Kidney (tissue), 13 donors: ENCODE measurements at regions not wholly inside any gene's neighbourhood (a gene's known extent, or its start where the extent isn't known, plus 50 kb on each side); places are given as distances from the start of the nearest gene placed in this dataset.

ENCODE experiments used
- DNase-seq, 5 donors: peaks; one replicate each; pipeline ENCODE4 v3.0.0-alpha.2; 2013 to 2020
- FAIRE-seq: peaks from 2 replicates; lab custom pipeline; 2012; peaks lifted over from hg19 to GRCh38; lab: Jason Lieb, UNC
- H3K27ac ChIP-seq, 2 donors: one replicate each; pipeline ENCODE4 v1.7.0; 2013; ENCODE audit warnings: low read depth in 2 of 2, low read length in 2 of 2, inconsistent platforms in 1 of 2
- H3K27me3 ChIP-seq: one replicate; pipeline ENCODE4 v1.7.1; 2013; ENCODE audit warnings: low read length, inconsistent platforms; ENCODE audit not compliant: control insufficient read depth, insufficient read depth
- H3K36me3 ChIP-seq, 3 donors: one replicate each; pipeline versions ENCODE4 v1.7.0 to v1.7.1; 2013; ENCODE audit warnings: low read length in 3 of 3, control low read depth in 1 of 3, inconsistent platforms in 1 of 3; ENCODE audit not compliant: insufficient read depth in 3 of 3, control insufficient read depth in 2 of 3
- H3K4me1 ChIP-seq, 3 donors: one replicate each; pipeline versions ENCODE4 v1.7.0 to v1.7.1; 2013; ENCODE audit warnings: low read length in 3 of 3, inconsistent platforms in 1 of 3, low read depth in 1 of 3; ENCODE audit not compliant: control insufficient read depth in 2 of 3, insufficient read depth in 2 of 3
- H3K4me3 ChIP-seq, 3 donors: one replicate each; pipeline versions ENCODE4 v1.7.0 to v1.8.1; 2013; ENCODE audit warnings: low read length in 3 of 3, control low read depth in 1 of 3, inconsistent platforms in 1 of 3
- H3K9ac ChIP-seq, 3 donors: one replicate each; pipeline versions ENCODE4 v1.7.0 to v1.7.1; 2013; ENCODE audit warnings: low read length in 3 of 3, control low read depth in 1 of 3, inconsistent platforms in 1 of 3
- H3K9me3 ChIP-seq, 3 donors: one replicate each; pipeline versions ENCODE4 v1.7.0 to v1.7.1; 2013; ENCODE audit warnings: low read length in 3 of 3, control low read depth in 1 of 3, inconsistent platforms in 1 of 3; ENCODE audit not compliant: control insufficient read depth in 2 of 3, insufficient read depth in 1 of 3
- CTCF ChIP-seq: IDR thresholded peaks from 3 replicates; pipeline ENCODE4 v1.5.1; 2012; ENCODE audit warnings: mild to moderate bottlenecking, moderate library complexity, borderline replicate concordance; ENCODE audit not compliant: insufficient read depth; ENCODE audit errors: extremely low read depth
- intact Hi-C: fragments of 100-400 bp; cut with DNase I; formaldehyde crosslinking; loops from one replicate; pipeline ENCODE4 v1.11.1; 2022
- donor health status: control.
- donor health status: control.
- donor health status: control.
- donor health status: control.
- donor health status: control.
- donor health status: DM: yes; HTN: yes; CAD: no.
- donor health status: Normal renal cell carcinoma (clear cell type).

DNA sequence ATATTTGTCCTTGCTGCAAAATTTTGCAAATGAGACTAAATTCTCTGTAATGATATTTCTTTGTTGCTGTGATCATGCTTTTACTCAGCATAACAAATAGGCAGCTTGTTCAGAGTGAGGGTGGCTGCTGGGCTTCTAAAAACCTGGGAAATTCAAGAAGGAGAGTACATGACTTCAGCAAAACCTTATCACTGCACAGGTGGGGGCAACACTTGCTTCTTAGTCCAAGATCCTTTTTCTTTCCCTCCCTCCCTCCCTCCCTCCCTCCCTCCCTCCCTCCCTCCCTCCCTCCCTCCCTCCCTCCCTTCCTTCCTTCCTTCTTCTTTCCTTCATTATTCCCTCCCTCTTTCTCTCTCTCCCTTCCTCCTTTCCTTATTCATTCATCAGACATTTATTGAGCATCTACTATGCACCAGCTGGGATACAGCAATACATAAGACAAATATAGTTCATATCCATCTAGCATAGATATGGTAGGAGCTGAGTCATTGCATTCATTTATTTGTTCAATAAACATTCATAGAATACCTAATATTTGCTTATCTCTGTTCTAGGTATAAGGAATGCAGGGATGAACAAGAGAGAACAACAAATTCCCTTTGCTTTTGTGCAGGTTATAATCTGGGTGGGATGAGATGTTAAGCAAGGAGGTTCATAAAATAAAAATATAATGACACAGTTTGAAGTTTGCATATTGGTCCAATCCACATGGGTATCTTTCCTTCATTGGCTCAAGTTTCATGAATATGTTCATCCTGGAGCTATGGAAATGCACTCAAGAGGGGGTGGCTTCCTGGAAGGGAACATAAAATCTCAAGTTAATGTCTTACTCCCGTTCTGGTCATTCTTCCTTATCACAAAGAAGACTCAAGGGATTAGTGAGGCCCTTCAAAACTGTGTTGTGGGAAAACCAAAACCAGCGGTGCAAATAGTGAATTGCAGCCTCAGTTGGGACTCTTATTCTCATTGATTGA lies 210.7 kb downstream of the PDCD6IP start:
- H3K27ac ChIP-seq: no peak overlapping the region
- H3K4me1 ChIP-seq: no peaks in the 10 kb centered on the region
- H3K36me3 ChIP-seq: no peaks in the 10 kb centered on the region
- intact Hi-C loops: no loop called here
- H3K27me3 ChIP-seq: no peaks in the 10 kb centered on the region
- no peak for DNase-seq
- FAIRE-seq: no peak
- no peaks in the 10 kb centered on the region for H3K9me3 ChIP-seq
- TF ChIP-seq CTCF: no peak
- H3K4me3 ChIP-seq: no peak overlapping the region
- H3K9ac ChIP-seq: no peak overlapping the region

DNA sequence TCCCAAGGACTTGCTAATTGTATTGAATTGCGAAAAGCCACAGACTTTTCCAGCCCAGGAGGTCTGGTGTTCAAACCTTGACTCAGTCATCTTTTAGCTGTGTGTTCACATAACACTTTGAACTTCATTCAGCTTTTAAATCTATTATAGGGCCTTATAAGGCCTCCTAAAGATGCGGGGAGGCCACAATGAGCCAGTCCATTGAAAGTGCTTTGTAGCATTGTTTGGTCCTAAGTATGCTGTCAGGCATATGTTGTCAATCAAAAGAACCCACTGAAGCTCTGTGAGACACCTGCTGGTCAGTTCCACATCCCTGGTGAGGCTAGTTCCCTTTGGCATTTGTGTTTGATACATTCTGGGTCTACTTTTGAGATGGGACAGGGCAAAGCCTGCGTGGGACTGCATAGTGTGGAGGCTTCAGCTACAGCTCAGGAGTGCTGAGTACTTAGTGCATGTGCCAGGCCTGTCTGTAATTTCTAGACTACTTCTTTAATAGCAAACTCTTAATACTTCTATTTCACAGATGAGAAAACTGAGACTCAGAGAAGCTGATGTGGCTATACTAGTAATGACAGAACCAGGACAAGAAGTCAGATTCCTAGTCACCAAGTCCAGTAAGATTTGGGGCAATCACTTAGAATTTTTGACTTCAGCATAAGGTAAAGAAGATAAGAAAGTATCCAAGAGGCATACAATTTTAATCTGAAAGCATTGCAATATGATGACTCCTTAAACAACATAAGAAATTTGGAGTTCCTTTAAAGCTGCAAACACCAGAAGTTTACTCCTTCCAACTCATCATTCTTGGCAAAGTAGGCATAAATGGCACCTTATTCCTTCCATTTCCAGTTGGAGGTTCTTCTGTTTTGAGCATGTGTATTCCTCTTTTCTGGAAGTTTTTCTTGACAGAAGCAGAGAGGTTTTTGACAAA lies 213.0 kb downstream of the PDCD6IP start:
- Histone ChIP-seq H3K4me3 (no peak overlapping the region), H3K27me3 (no peaks in the 10 kb centered on the region)
- no peak for FAIRE-seq

GRCh38 chr3:34012102-34012461 lies 213.7 kb downstream of the PDCD6IP start:
- H3K27me3 ChIP-seq: no peaks in the 10 kb centered on the region
- DNase-seq (no peak), FAIRE-seq (no peak)
- no peak overlapping the region for H3K27ac ChIP-seq
- no peaks in the 10 kb centered on the region for H3K36me3 ChIP-seq
- no peak overlapping the region for H3K9ac ChIP-seq
- H3K4me1 ChIP-seq: no peaks in the 10 kb centered on the region
- intact Hi-C loops: no loop called here
- no peak overlapping the region for H3K4me3 ChIP-seq
- no peaks in the 10 kb centered on the region for H3K9me3 ChIP-seq
- TF ChIP-seq CTCF: no peak

More for the DNA sequence above, 213.0 kb downstream of the PDCD6IP start:
- Histone ChIP-seq H3K4me1 (no peaks in the 10 kb centered on the region), H3K36me3 (no peaks in the 10 kb centered on the region), H3K27ac (no peak overlapping the region), H3K9ac (no peak overlapping the region), H3K9me3 (no peaks in the 10 kb centered on the region)
- intact Hi-C loops: no loop called here
- DNase-seq: no peak
- no peak for TF ChIP-seq CTCF
